Left lobe of liver (tissue), 2 donors: ENCODE measurements at regions not wholly inside any gene's neighbourhood (a gene's known extent, or its start where the extent isn't known, plus 50 kb on each side); places are given as distances from the start of the nearest gene placed in this dataset.
"Not testable (repeated sequence)": the region's sequence is repeated elsewhere in the genome, so short reads cannot be mapped to it uniquely, and the experiment has no call there.

ENCODE experiments used
- ATAC-seq: fragments of 200-7000 bp; cut with Tn5 transposase; one replicate; pipeline ENCODE4 v1.9.1; 2020; ENCODE audit warnings: mild to moderate bottlenecking, moderate library complexity
- DNase-seq: peaks from one replicate; pipeline ENCODE4 v3.0.0-alpha.2; 2020; ENCODE audit warnings: low spot score
- donor health status: DM: no; HTN: no; CAD: no; lungs with moderate emphysema.
- donor health status: DM: no; HTN: yes; CAD: no.

GRCh38 chr14:97804056-97804455, 1006.9 kb downstream of the VRK1 start:
- DNase-seq (no peak), ATAC-seq (no peak)

GRCh38 chr14:97806891-97807290, 1009.7 kb downstream of the VRK1 start:
- ATAC-seq (no peak), DNase-seq (no peak)

GRCh38 chr14:97808541-97808940, 1011.4 kb downstream of the VRK1 start:
- ATAC-seq, DNase-seq: not testable (repeated sequence)

GRCh38 chr14:97813556-97813955, 1016.4 kb downstream of the VRK1 start:
- DNase-seq (no peak), ATAC-seq (no peak)

GRCh38 chr14:97820781-97821180, 1023.6 kb downstream of the VRK1 start:
- DNase-seq (no peak), ATAC-seq (no peak)

- DNase-seq (no peak), ATAC-seq (no peak)
Measured at GRCh38 chr14:97824218-97824617, 1027.0 kb downstream of the VRK1 start.

- no peak for DNase-seq
- no peak for ATAC-seq
Measured at GRCh38 chr14:97827746-97828145, 1030.6 kb downstream of the VRK1 start.

- DNase-seq (no peak), ATAC-seq (no peak)
Measured at GRCh38 chr14:97832776-97833175, 1035.6 kb downstream of the VRK1 start.

GRCh38 chr14:97838986-97839385, 1041.8 kb downstream of the VRK1 start:
- ATAC-seq: no peak
- DNase-seq: no peak

- no peak for DNase-seq
- ATAC-seq: no peak
Measured at GRCh38 chr14:97840159-97840558, 1043.0 kb downstream of the VRK1 start.

- DNase-seq (no peak), ATAC-seq (no peak)
Measured at GRCh38 chr14:97841762-97842161, 1044.6 kb downstream of the VRK1 start.

GRCh38 chr14:97843066-97843465, 1045.9 kb downstream of the VRK1 start:
- DNase-seq (no peak), ATAC-seq (no peak)

GRCh38 chr14:97844042-97844441, 1046.9 kb downstream of the VRK1 start:
- no peak for ATAC-seq
- no peak for DNase-seq

- DNase-seq (no peak), ATAC-seq (no peak)
Measured at GRCh38 chr14:97846156-97846555, 1049.0 kb downstream of the VRK1 start.

- DNase-seq (no peak), ATAC-seq (peak; percentile 32)
Measured at GRCh38 chr14:97848317-97848980, 1051.3 kb downstream of the VRK1 start.

GRCh38 chr14:97850466-97850865, 1053.3 kb downstream of the VRK1 start:
- ATAC-seq: no peak
- no peak for DNase-seq

GRCh38 chr14:97850886-97851285, 1053.7 kb downstream of the VRK1 start:
- ATAC-seq (no peak), DNase-seq (no peak)

- ATAC-seq (no peak), DNase-seq (no peak)
Measured at GRCh38 chr14:97851428-97851995, 1054.3 kb downstream of the VRK1 start.

- DNase-seq (no peak), ATAC-seq (no peak)
Measured at GRCh38 chr14:97854918-97855317, 1057.7 kb downstream of the VRK1 start.

- no peak for DNase-seq
- ATAC-seq: no peak
Measured at GRCh38 chr14:97866195-97866594, 1069.0 kb downstream of the VRK1 start.

GRCh38 chr14:97866664-97867063, 1069.5 kb downstream of the VRK1 start:
- ATAC-seq (no peak), DNase-seq (no peak)

GRCh38 chr14:97873291-97873690, 1076.1 kb downstream of the VRK1 start:
- ATAC-seq (no peak), DNase-seq (no peak)

- ATAC-seq: no peak
- DNase-seq: no peak
Measured at GRCh38 chr14:97874394-97874793, 1077.2 kb downstream of the VRK1 start.
